GM13977 (cell line): ENCODE measurements at regions not wholly inside any gene's neighbourhood (a gene's known extent, or its start where the extent isn't known, plus 50 kb on each side); places are given as distances from the start of the nearest gene placed in this dataset.

Source experiments
- DNase-seq: peaks from one replicate; pipeline ENCODE4 v3.0.0; 2012; ENCODE audit warnings: low spot score
- in situ Hi-C: fragments of 300-500 bp; cut with MboI; formaldehyde crosslinking; loops from one replicate; pipeline ENCODE4 v1.12.0; 2022; ENCODE audit warnings: low sequenced_read_pairs, low pct_unique_long_range_greater_than_20kb, mixed read lengths, inconsistent platforms; ENCODE audit not compliant: unreplicated experiment
- TF ChIP-seq, protein P1 (sequence below): IDR thresholded peaks from 2 replicates; pipeline ENCODE4 v1.5.1; 2012; ENCODE audit warnings: mild to moderate bottlenecking, control low read depth; ENCODE audit not compliant: insufficient read depth; ENCODE audit errors: extremely low read depth, missing control alignments

GRCh38 chr13:54004026-54004699 lies 975.5 kb downstream of the OLFM4 start:
- TF ChIP-seq, protein P1, sequence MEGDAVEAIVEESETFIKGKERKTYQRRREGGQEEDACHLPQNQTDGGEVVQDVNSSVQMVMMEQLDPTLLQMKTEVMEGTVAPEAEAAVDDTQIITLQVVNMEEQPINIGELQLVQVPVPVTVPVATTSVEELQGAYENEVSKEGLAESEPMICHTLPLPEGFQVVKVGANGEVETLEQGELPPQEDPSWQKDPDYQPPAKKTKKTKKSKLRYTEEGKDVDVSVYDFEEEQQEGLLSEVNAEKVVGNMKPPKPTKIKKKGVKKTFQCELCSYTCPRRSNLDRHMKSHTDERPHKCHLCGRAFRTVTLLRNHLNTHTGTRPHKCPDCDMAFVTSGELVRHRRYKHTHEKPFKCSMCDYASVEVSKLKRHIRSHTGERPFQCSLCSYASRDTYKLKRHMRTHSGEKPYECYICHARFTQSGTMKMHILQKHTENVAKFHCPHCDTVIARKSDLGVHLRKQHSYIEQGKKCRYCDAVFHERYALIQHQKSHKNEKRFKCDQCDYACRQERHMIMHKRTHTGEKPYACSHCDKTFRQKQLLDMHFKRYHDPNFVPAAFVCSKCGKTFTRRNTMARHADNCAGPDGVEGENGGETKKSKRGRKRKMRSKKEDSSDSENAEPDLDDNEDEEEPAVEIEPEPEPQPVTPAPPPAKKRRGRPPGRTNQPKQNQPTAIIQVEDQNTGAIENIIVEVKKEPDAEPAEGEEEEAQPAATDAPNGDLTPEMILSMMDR = no peak
- DNase-seq = no peak
- in situ Hi-C loops = no loop called here

DNA sequence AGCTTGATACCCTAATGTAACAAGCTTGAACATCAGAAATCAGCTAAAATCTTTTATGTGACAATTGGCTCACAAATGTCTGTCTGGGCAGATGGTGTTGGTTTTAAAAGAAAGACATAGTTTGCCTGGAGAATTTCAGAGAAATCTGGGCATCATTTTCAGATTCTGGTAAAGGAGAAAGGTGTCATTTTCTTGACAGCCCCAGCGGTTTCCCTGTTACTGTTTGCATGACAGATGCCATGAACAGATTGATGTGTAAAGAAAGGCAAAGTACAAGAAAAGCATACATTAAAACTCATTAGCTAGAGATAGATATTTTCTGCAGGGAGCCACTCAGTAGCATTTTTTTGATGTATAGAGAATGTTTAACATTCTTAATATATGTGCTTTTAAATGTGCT lies 987.9 kb downstream of the OLFM4 start:
- in situ Hi-C loops = no loop called here
- DNase-seq = no peak
- TF ChIP-seq, protein P1 = no peak

DNA sequence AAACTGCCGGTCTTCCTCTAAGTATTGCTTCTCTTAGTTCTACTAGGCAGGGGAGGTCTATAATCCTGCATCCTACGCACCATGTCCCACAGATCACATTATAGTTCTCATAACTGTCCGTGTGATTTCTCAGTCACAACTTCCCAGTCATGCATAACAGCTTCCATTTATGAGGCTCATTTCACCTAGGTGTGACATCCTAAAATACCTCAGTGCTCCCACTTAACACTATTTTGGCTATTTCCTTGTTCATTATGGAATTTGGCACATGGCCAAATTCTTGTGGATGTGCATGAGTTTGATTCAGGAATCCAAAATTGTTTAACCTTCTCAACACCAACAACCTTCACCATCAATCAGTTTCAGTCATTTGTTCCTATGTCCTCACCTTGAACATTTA lies 989.9 kb downstream of the OLFM4 start:
- TF ChIP-seq, protein P1 = no peak
- in situ Hi-C loops = no loop called here
- DNase-seq = no peak

DNA sequence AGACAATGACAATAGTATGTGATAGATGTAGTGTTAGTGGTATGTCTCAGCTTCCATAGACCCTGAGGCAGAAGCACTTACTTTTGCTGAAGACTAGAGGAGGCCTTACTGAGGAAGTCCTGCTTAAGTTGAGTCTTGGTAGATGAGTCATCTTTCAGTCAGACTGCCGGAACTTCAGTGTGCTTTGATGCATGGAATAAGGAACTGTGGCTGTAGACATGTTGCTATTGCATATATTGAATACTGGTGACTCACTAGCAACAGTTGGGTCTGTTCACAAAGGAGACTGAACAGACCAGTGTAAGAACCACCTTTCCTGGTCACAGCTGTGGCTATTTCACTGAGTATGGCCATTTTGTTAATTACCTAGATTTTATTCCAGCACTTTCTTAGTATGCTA lies 1000.6 kb downstream of the OLFM4 start:
- TF ChIP-seq, protein P1 = no peak
- DNase-seq = peak; percentile 17
- in situ Hi-C loops = no loop called here

DNA sequence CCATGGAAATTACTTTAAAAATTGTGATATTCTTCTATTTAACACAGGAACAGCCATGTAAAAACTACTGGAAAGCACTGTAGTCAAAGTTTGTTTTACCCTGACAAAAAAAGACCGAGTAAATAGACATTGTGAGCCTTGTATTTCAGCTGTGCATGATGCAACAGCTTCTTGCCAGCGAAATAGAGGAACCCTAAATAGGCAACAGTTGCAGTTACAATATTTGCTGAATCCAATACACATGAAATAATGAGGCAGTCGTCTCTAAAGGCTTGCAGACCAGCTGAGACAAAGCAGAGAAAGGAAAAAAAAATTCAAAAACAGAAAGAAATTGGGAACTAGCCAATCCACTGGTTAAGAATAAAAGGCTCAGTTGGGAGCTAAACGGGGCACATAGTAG lies 1001.1 kb downstream of the OLFM4 start:
- TF ChIP-seq, protein P1 = no peak
- in situ Hi-C loops = no loop called here
- no peak for DNase-seq

GRCh38 chr13:54033323-54033861 lies 1004.8 kb downstream of the OLFM4 start:
- in situ Hi-C loops = no loop called here
- no peak for DNase-seq
- TF ChIP-seq, protein P1 = no peak
